Sigmoid colon (tissue), 6 donors: ENCODE measurements at regions not wholly inside any gene's neighbourhood (a gene's known extent, or its start where the extent isn't known, plus 50 kb on each side); places are given as distances from the start of the nearest gene placed in this dataset.
"Not testable (repeated sequence)": the region's sequence is repeated elsewhere in the genome, so short reads cannot be mapped to it uniquely, and the experiment has no call there.

Source experiments
- DNase-seq: peaks from one replicate; pipeline ENCODE4 v3.0.0-alpha.2; 2019
- H3K27ac ChIP-seq, 4 donors: fragments of 200-600 bp; sonication (generic); one replicate each; pipeline ENCODE4 v1.5.1; 2016 to 2019; ENCODE audit warnings: mild to moderate bottlenecking in 1 of 4
- H3K27me3 ChIP-seq, 3 donors: fragments of 200-600 bp; sonication (generic); one replicate each; pipeline ENCODE4 v1.5.1; 2019; ENCODE audit warnings: mild to moderate bottlenecking in 1 of 3
- H3K36me3 ChIP-seq, 4 donors: fragments of 200-600 bp; sonication (generic); one replicate each; pipeline ENCODE4 v1.5.1; 2016 to 2019
- H3K4me1 ChIP-seq, 4 donors: fragments of 200-600 bp; sonication (generic); one replicate each; pipeline ENCODE4 v1.5.1; 2017 to 2019
- H3K4me3 ChIP-seq, 4 donors: fragments of 200-600 bp; sonication (generic); one replicate each; pipeline ENCODE4 v1.5.1; 2017 to 2019; ENCODE audit warnings: mild to moderate bottlenecking in 2 of 4, moderate library complexity in 1 of 4
- H3K9me3 ChIP-seq, 4 donors: fragments of 200-600 bp in 3 of 4; sonication (generic) in 3 of 4; one replicate each; pipeline versions ENCODE4 v1.5.1 to v1.6.1; 2013 to 2019
- EP300 ChIP-seq, 4 donors: sonication (generic); formaldehyde crosslinking; IDR thresholded peaks; one replicate each; pipeline ENCODE4 v1.6.1; 2017; ENCODE audit warnings: antibody characterized with exemption in 4 of 4
- POLR2A ChIP-seq, 2 donors: fragments of 450-650 bp; IDR thresholded peaks; one replicate each; pipeline ENCODE4 v1.6.1; 2016; ENCODE audit warnings: antibody characterized with exemption in 2 of 2, mild to moderate bottlenecking in 2 of 2, moderate library complexity in 2 of 2
- POLR2AphosphoS5 ChIP-seq, 4 donors: sonication (generic); formaldehyde crosslinking; IDR thresholded peaks; one replicate each; pipeline ENCODE4 v1.6.1; 2017; ENCODE audit warnings: antibody characterized with exemption in 4 of 4
- WGBS, 2 donors: extraction: QIAGEN DNeasy Blood & Tissue Kit; methylation state at CpG; one replicate each; pipeline ENCODE4 v1.1.7; 2013; 5-methylcytosine and 5-hydroxymethylcytosine counted together
- intact Hi-C: fragments of 100-400 bp; cut with DNase I; formaldehyde crosslinking; loops from one replicate; pipeline ENCODE4 v1.15.1; 2023
- TF ChIP-seq, protein P1 (sequence below), 4 experiments: fragments of 450-650 bp in 3 of 4; fragments of 200-600 bp in 1 of 4; IDR thresholded peaks; one replicate each; pipeline ENCODE4 v1.5.1; 2016 to 2019; ENCODE audit warnings: antibody characterized with exemption in 4 of 4, mild to moderate bottlenecking in 3 of 4, moderate library complexity in 2 of 4
- donor health status: healthy with polysubstance abuse.
- donor health status: healthy.

DNA sequence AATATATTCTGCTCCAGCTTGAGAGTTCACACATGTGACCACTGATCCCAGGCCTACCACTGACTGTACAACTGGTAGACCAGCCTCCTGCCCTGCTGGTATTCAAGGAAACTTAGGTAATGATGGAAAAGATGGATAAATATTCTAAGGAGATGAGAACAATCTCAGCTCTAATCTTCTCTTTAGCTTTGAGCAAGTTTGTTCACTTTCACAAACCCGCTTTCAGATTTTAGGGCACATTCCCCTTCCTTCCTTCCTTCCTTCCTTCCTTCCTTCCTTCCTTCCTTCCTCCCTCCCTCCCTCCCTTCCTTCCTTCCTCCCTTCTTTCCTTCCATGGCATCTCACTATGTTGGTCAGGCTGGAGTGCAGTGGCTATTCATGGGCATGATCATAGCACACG lies 88.2 kb upstream of the PHACTR1 start:
- H3K36me3 ChIP-seq: no peaks in the 10 kb centered on the region
- H3K4me1 ChIP-seq: no peaks in the 10 kb centered on the region

GRCh38 chr6:12633746-12634145 lies 82.8 kb upstream of the PHACTR1 start:
- H3K4me3 ChIP-seq, H3K27me3 ChIP-seq, H3K4me1 ChIP-seq, H3K27ac ChIP-seq, DNase-seq, H3K9me3 ChIP-seq, intact Hi-C loops, H3K36me3 ChIP-seq: not testable (repeated sequence)
- 92 to 97% methylated on average over 1 of the region's 1 CpG for WGBS, 2 donors

More for the DNA sequence above, 88.2 kb upstream of the PHACTR1 start:
- intact Hi-C loops: no loop called here
- no peak for DNase-seq
- 93 to 95% methylated on average over 2 of the region's 2 CpGs for WGBS, 2 donors
- TF ChIP-seq POLR2AphosphoS5 (IDR thresholded peaks at IDR 0.05) (no peak), POLR2A (IDR thresholded peaks at IDR 0.05) (no peak), EP300 (IDR thresholded peaks at IDR 0.05) (no peak)
- TF ChIP-seq, protein P1, sequence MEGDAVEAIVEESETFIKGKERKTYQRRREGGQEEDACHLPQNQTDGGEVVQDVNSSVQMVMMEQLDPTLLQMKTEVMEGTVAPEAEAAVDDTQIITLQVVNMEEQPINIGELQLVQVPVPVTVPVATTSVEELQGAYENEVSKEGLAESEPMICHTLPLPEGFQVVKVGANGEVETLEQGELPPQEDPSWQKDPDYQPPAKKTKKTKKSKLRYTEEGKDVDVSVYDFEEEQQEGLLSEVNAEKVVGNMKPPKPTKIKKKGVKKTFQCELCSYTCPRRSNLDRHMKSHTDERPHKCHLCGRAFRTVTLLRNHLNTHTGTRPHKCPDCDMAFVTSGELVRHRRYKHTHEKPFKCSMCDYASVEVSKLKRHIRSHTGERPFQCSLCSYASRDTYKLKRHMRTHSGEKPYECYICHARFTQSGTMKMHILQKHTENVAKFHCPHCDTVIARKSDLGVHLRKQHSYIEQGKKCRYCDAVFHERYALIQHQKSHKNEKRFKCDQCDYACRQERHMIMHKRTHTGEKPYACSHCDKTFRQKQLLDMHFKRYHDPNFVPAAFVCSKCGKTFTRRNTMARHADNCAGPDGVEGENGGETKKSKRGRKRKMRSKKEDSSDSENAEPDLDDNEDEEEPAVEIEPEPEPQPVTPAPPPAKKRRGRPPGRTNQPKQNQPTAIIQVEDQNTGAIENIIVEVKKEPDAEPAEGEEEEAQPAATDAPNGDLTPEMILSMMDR (IDR thresholded peaks at IDR 0.05): no peak
- Histone ChIP-seq H3K27me3 (no peaks in the 10 kb centered on the region), H3K9me3 (no peaks in the 10 kb centered on the region), H3K4me3 (no peak overlapping the region), H3K27ac (no peak overlapping the region)

DNA sequence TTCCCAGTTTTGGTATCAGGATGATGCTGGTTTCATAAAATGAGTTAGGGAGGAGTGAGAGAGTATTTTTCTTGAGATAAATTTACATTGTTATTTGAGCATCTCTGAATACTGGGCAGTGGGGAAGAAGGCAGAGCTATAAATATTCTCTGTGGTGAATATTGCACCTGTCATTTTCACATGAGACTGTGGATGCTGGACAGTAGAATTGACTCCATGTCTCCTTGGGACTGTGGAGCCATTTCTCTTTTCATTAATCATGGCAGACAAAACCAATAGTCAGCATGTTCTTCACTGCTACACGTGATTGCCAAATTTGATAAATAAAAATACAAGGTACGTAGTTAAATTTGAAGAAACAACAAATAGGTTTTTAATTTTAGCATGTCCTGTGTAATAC lies 81.2 kb upstream of the PHACTR1 start:
- intact Hi-C loops: loop anchor here (5.0 kb wide), 1 partner anchor 257 kb away; no protein-coding TSS in a partner anchor
- Histone ChIP-seq H3K4me3 (no peak overlapping the region), H3K27ac (no peak overlapping the region), H3K27me3 (no peaks in the 10 kb centered on the region), H3K9me3 (no peaks in the 10 kb centered on the region), H3K36me3 (no peaks in the 10 kb centered on the region), H3K4me1 (no peaks in the 10 kb centered on the region)
- no peak for DNase-seq
- TF ChIP-seq POLR2AphosphoS5 (IDR thresholded peaks at IDR 0.05) (no peak), POLR2A (IDR thresholded peaks at IDR 0.05) (no peak), EP300 (IDR thresholded peaks at IDR 0.05) (no peak)
- TF ChIP-seq, protein P1 (IDR thresholded peaks at IDR 0.05): no peak
- WGBS, 2 donors: 85 to 88% methylated on average over 2 of the region's 2 CpGs

DNA sequence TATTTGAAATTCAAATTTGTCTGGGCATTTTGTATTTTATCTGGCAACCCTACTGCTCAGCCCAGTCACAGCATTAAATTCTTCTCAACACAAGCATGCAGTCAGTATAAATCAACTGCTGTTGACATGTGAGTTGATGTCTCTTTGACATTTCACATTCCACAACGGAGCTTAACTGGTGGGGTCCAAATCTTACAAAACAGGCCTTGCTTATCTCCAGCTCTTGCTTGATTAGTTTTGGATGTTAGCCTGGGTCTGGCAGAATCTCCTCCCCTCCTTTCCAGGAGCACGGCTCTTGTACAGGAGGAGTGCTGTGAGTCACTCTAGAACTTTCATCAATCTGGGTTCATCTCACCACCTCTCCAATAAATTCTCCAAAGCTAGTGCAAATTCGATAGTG lies 80.8 kb upstream of the PHACTR1 start:
- intact Hi-C loops: loop anchor here (5.0 kb wide), 1 partner anchor 256 kb away; no protein-coding TSS in a partner anchor
- Histone ChIP-seq H3K27me3 (no peaks in the 10 kb centered on the region), H3K4me3 (no peak overlapping the region)

GRCh38 chr6:12636336-12636735 lies 80.2 kb upstream of the PHACTR1 start:
- no peak for DNase-seq
- Histone ChIP-seq H3K9me3 (no peaks in the 10 kb centered on the region), H3K4me1 (no peaks in the 10 kb centered on the region), H3K27me3 (no peaks in the 10 kb centered on the region), H3K36me3 (no peaks in the 10 kb centered on the region), H3K4me3 (no peak overlapping the region), H3K27ac (no peak overlapping the region)
- no peak for TF ChIP-seq POLR2A (IDR thresholded peaks at IDR 0.05)
- TF ChIP-seq, protein P1 (IDR thresholded peaks at IDR 0.05): no peak
- TF ChIP-seq POLR2AphosphoS5 (IDR thresholded peaks at IDR 0.05): no peak
- no peak for TF ChIP-seq EP300 (IDR thresholded peaks at IDR 0.05)
- 54 to 86% methylated on average over 3 of the region's 3 CpGs for WGBS, 2 donors
- intact Hi-C loops: loop anchor here (5.0 kb wide), 1 partner anchor 256 kb away; no protein-coding TSS in a partner anchor

More for the DNA sequence above, 80.8 kb upstream of the PHACTR1 start:
- 58 to 70% methylated on average over 3 of the region's 3 CpGs for WGBS, 2 donors
- TF ChIP-seq POLR2A (IDR thresholded peaks at IDR 0.05) (no peak), EP300 (IDR thresholded peaks at IDR 0.05) (no peak), POLR2AphosphoS5 (IDR thresholded peaks at IDR 0.05) (no peak)
- TF ChIP-seq, protein P1 (IDR thresholded peaks at IDR 0.05): no peak
- no peaks in the 10 kb centered on the region for H3K4me1 ChIP-seq
- H3K36me3 ChIP-seq: no peaks in the 10 kb centered on the region
- H3K9me3 ChIP-seq: no peaks in the 10 kb centered on the region
- H3K27ac ChIP-seq: no peak overlapping the region
- no peak for DNase-seq
